Body of pancreas (tissue), 4 donors: ENCODE measurements at regions not wholly inside any gene's neighbourhood (a gene's known extent, or its start where the extent isn't known, plus 50 kb on each side); places are given as distances from the start of the nearest gene placed in this dataset.

ENCODE experiments used
- POLR2A ChIP-seq, 3 donors: fragments of 450-650 bp; IDR thresholded peaks; one replicate each; pipeline ENCODE4 v1.6.1; 2016; ENCODE audit warnings: antibody characterized with exemption in 3 of 3, mild to moderate bottlenecking in 2 of 3
- TF ChIP-seq, protein P1 (sequence below), 7 experiments: fragments of 450-650 bp in 4 of 7; fragments of 200-600 bp in 3 of 7; sonication (generic) in 3 of 7; IDR thresholded peaks; one replicate each; pipeline ENCODE4 v1.5.1; 2016 to 2019; ENCODE audit warnings: antibody characterized with exemption in 7 of 7

DNA sequence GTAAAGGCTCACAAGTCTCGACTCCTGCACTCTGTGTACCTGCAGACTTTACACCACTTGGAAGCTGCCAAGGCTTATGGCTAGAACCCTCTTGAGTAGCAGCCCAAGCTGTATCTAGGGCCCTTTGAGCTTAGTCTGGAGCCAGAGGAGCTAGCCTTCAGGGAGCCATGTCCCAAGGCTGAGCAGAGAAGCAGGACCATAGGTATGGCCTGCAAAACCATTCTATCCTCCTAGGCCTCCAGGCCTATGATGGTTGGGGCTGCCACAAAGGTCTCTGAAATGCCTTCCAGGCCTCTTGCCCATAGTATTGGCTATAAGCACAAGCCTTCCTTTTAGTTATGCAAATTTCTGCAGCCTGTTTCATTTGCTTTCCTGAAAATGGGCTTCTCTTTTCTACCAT lies 380.7 kb upstream of the CPXCR1 start:
- TF ChIP-seq, protein P1, sequence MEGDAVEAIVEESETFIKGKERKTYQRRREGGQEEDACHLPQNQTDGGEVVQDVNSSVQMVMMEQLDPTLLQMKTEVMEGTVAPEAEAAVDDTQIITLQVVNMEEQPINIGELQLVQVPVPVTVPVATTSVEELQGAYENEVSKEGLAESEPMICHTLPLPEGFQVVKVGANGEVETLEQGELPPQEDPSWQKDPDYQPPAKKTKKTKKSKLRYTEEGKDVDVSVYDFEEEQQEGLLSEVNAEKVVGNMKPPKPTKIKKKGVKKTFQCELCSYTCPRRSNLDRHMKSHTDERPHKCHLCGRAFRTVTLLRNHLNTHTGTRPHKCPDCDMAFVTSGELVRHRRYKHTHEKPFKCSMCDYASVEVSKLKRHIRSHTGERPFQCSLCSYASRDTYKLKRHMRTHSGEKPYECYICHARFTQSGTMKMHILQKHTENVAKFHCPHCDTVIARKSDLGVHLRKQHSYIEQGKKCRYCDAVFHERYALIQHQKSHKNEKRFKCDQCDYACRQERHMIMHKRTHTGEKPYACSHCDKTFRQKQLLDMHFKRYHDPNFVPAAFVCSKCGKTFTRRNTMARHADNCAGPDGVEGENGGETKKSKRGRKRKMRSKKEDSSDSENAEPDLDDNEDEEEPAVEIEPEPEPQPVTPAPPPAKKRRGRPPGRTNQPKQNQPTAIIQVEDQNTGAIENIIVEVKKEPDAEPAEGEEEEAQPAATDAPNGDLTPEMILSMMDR (IDR thresholded peaks at IDR 0.05), result no peak
- no peak for TF ChIP-seq POLR2A (IDR thresholded peaks at IDR 0.05)
